IMR-90 (cell line): ENCODE measurements at regions not wholly inside any gene's neighbourhood (a gene's known extent, or its start where the extent isn't known, plus 50 kb on each side); places are given as distances from the start of the nearest gene placed in this dataset.

ENCODE experiments used
- ATAC-seq: fragments of 200-7000 bp; cut with Tn5 transposase; 2 replicates; pipeline ENCODE4 v1.9.1; 2020; ENCODE audit warnings: low read depth, mild to moderate bottlenecking, moderate library complexity
- BruUV-seq: library from RNA; stranded (reverse); fragments of 400-500 nt; replicated peaks from 2 replicates; lab custom pipeline; 2021; lab: Mats Ljungman, UMichigan
- CTCF ChIA-PET: fragments of 300-600 bp; formaldehyde crosslinking; extraction: SDS; loops from one replicate; lab custom pipeline; 2021; ENCODE audit warnings: antibody characterized with exemption; lab: Yijun Ruan, JAX
- POLR2A ChIA-PET: fragments of 300-600 bp; sonication (Branson Sonifier 250); formaldehyde crosslinking; loops from one replicate; lab custom pipeline; 2022; ENCODE audit warnings: antibody characterized with exemption; ENCODE audit not compliant: unreplicated experiment; lab: Charles Lee
- DNase-seq: peaks from one replicate; pipeline ENCODE4 v3.0.0; 2013
- H2AFZ ChIP-seq: replicated peaks from 2 replicates; pipeline ENCODE3; 2013; ENCODE audit warnings: low read length, mild to moderate bottlenecking; ENCODE audit not compliant: poor library complexity
- H2AK5ac ChIP-seq: 2 replicates; pipeline ENCODE4 v1.6.1; 2013; ENCODE audit warnings: low read depth, low read length, inconsistent platforms
- H2AK9ac ChIP-seq: replicated peaks from 2 replicates; pipeline ENCODE3; 2013; ENCODE audit warnings: mild to moderate bottlenecking, low read depth, low read length, moderate library complexity; ENCODE audit not compliant: poor library complexity
- H2BK120ac ChIP-seq: 2 replicates; pipeline ENCODE4 v1.6.1; 2013; ENCODE audit warnings: low read depth, low read length, inconsistent platforms
- H2BK15ac ChIP-seq: 3 replicates; pipeline ENCODE4 v1.6.1; 2013; ENCODE audit warnings: low read depth, low read length, inconsistent platforms
- H2BK20ac ChIP-seq: 2 replicates; pipeline ENCODE4 v1.6.1; 2013; ENCODE audit warnings: low read depth, mild to moderate bottlenecking, inconsistent platforms, low read length, moderate library complexity
- H2BK5ac ChIP-seq: 2 replicates; pipeline ENCODE4 v1.6.1; 2013; ENCODE audit warnings: mild to moderate bottlenecking, low read depth, low read length, inconsistent platforms; ENCODE audit not compliant: poor library complexity, severe bottlenecking
- H3K14ac ChIP-seq: replicated peaks from 2 replicates; pipeline ENCODE4 v1.6.1; 2013; ENCODE audit warnings: low read depth, low read length, inconsistent platforms
- H3K18ac ChIP-seq: 2 replicates; pipeline ENCODE4 v1.6.1; 2013; ENCODE audit warnings: low read depth, low read length, control low read depth
- H3K23ac ChIP-seq: 2 replicates; pipeline ENCODE4 v1.6.1; 2013; ENCODE audit warnings: low read depth, low read length, inconsistent platforms
- H3K27ac ChIP-seq: 2 replicates; pipeline ENCODE4 v1.5.1; 2013; ENCODE audit warnings: mild to moderate bottlenecking, control low read depth, low read length; ENCODE audit not compliant: insufficient read depth
- H3K27me3 ChIP-seq: 2 replicates; pipeline ENCODE4 v1.6.1; 2013; ENCODE audit warnings: low read length; ENCODE audit not compliant: control insufficient read depth, insufficient read depth
- H3K36me3 ChIP-seq: 2 replicates; pipeline ENCODE4 v1.6.1; 2013; ENCODE audit warnings: low read length, mixed read lengths; ENCODE audit not compliant: control insufficient read depth, insufficient read depth
- H3K4ac ChIP-seq: 2 replicates; pipeline ENCODE4 v1.6.1; 2013; ENCODE audit warnings: low read depth, low read length, inconsistent platforms
- H3K4me1 ChIP-seq: 2 replicates; pipeline ENCODE4 v1.6.1; 2013; ENCODE audit warnings: low read length, mixed read lengths; ENCODE audit not compliant: control insufficient read depth, insufficient read depth
- H3K4me2 ChIP-seq: 2 replicates; pipeline ENCODE4 v1.6.1; 2013; ENCODE audit warnings: low read depth, mild to moderate bottlenecking, control low read depth, low read length, moderate library complexity
- H3K4me3 ChIP-seq: 2 replicates; pipeline ENCODE4 v1.5.1; 2013; ENCODE audit warnings: low read depth, mild to moderate bottlenecking, control low read depth, low read length, moderate library complexity; ENCODE audit not compliant: insufficient read depth
- H3K56ac ChIP-seq: 2 replicates; pipeline ENCODE4 v1.6.1; 2013; ENCODE audit warnings: low read length, inconsistent platforms; ENCODE audit not compliant: insufficient read depth; ENCODE audit errors: extremely low read depth
- H3K79me1 ChIP-seq, 2 experiments: 2 replicates each; pipeline ENCODE4 v1.6.1; 2013; ENCODE audit warnings: low read length in 2 of 2, inconsistent platforms in 1 of 2, low read depth in 1 of 2
- H3K9ac ChIP-seq: 2 replicates; pipeline ENCODE4 v1.6.1; 2013; ENCODE audit warnings: low read depth, low read length, control low read depth
- H3K9me1 ChIP-seq: 2 replicates; pipeline ENCODE4 v1.6.1; 2013; ENCODE audit warnings: low read length, inconsistent platforms; ENCODE audit not compliant: insufficient read depth
- H3K9me3 ChIP-seq: 2 replicates; pipeline ENCODE4 v1.6.1; 2013; ENCODE audit warnings: low read length; ENCODE audit not compliant: control insufficient read depth, insufficient read depth
- H4K20me1 ChIP-seq: 2 replicates; pipeline ENCODE4 v1.6.1; 2013; ENCODE audit warnings: low read length, inconsistent platforms; ENCODE audit not compliant: insufficient read depth
- H4K5ac ChIP-seq: 2 replicates; pipeline ENCODE4 v1.6.1; 2013; ENCODE audit warnings: mild to moderate bottlenecking, low read depth, low read length, control low read depth
- H4K8ac ChIP-seq, 2 experiments: 2 replicates each; pipeline ENCODE4 v1.6.1; 2013; ENCODE audit warnings: low read depth in 2 of 2, low read length in 2 of 2, control low read depth in 1 of 2, inconsistent platforms in 1 of 2
- H4K91ac ChIP-seq: 2 replicates; pipeline ENCODE4 v1.6.1; 2013; ENCODE audit warnings: low read depth, low read length, inconsistent platforms; ENCODE audit not compliant: insufficient read depth
- BHLHE40 ChIP-seq: fragments of 150-350 bp; IDR thresholded peaks from 2 replicates; pipeline ENCODE4 v1.6.1; 2016; ENCODE audit warnings: mild to moderate bottlenecking, low read depth, low read length
- CEBPB ChIP-seq: IDR thresholded peaks from 2 replicates; pipeline ENCODE4 v1.6.1; 2012; ENCODE audit warnings: low read depth, low read length, improper control_type of control experiment
- CHD1 ChIP-seq: IDR thresholded peaks from 2 replicates; pipeline ENCODE4 v1.6.1; 2012; ENCODE audit warnings: low read depth, low read length, improper control_type of control experiment
- ELK1 ChIP-seq: fragments of 150-350 bp; IDR thresholded peaks from 2 replicates; pipeline ENCODE4 v1.6.1; 2016; ENCODE audit warnings: low read depth, mild to moderate bottlenecking, low read length, moderate library complexity, borderline replicate concordance
- FOS ChIP-seq: fragments of 150-350 bp; IDR thresholded peaks from 2 replicates; pipeline ENCODE4 v1.6.1; 2016; ENCODE audit warnings: low read depth, low read length
- MAFK ChIP-seq: IDR thresholded peaks from 2 replicates; pipeline ENCODE4 v1.6.1; 2012; ENCODE audit warnings: low read depth, low read length, improper control_type of control experiment
- MAZ ChIP-seq: IDR thresholded peaks from 2 replicates; pipeline ENCODE4 v1.6.1; 2012; ENCODE audit warnings: low read depth, mild to moderate bottlenecking, low read length, improper control_type of control experiment, moderate library complexity, borderline replicate concordance
- MXI1 ChIP-seq: IDR thresholded peaks from 2 replicates; pipeline ENCODE4 v1.6.1; 2012; ENCODE audit warnings: low read depth, mild to moderate bottlenecking, low read length, moderate library complexity, borderline replicate concordance
- NFE2L2 ChIP-seq: fragments of 150-350 bp; IDR thresholded peaks from 2 replicates; pipeline ENCODE4 v1.6.1; 2016; ENCODE audit warnings: low read depth, mild to moderate bottlenecking, low read length
- POLR2A ChIP-seq: IDR thresholded peaks from 2 replicates; pipeline ENCODE4 v1.6.1; 2012; ENCODE audit warnings: mild to moderate bottlenecking, low read depth, low read length
- RAD21 ChIP-seq: IDR thresholded peaks from 2 replicates; pipeline ENCODE4 v1.6.1; 2012; ENCODE audit warnings: low read length, improper control_type of control experiment
- RCOR1 ChIP-seq: IDR thresholded peaks from 2 replicates; pipeline ENCODE4 v1.6.1; 2012; ENCODE audit warnings: mild to moderate bottlenecking, low read length, improper control_type of control experiment; ENCODE audit not compliant: insufficient replicate concordance
- RFX5 ChIP-seq: IDR thresholded peaks from 2 replicates; pipeline ENCODE4 v1.8.0; 2012; ENCODE audit warnings: low read depth, mild to moderate bottlenecking, low read length, moderate library complexity
- USF2 ChIP-seq: fragments of 150-350 bp; IDR thresholded peaks from 2 replicates; pipeline ENCODE4 v1.6.1; 2017; ENCODE audit warnings: mild to moderate bottlenecking, antibody characterized with exemption, low read length, low read depth
- WGBS, 2 experiments: methylation state at CpG; one replicate each; pipeline versions ENCODE4 v1.1.5 to v1.1.7; 2013; ENCODE audit warnings: missing lambda C conversion rate in 2 of 2; ENCODE audit not compliant: insufficient read length in 1 of 2; ENCODE audit errors: extremely low coverage in 2 of 2; 5-methylcytosine and 5-hydroxymethylcytosine counted together
- dilution Hi-C: fragments of 300-500 bp; cut with HindIII; formaldehyde crosslinking; loops from one replicate; pipeline ENCODE4 v1.14.3; 2018; ENCODE audit warnings: low sequenced_read_pairs; ENCODE audit not compliant: unreplicated experiment
- in situ Hi-C: fragments of 300-500 bp; cut with MboI; formaldehyde crosslinking; loops from 3 replicates; pipeline ENCODE4 v1.14.3; 2019; ENCODE audit warnings: low sequenced_read_pairs, inconsistent platforms, mixed read lengths
- intact Hi-C: fragments of 100-400 bp; cut with micrococcal nuclease; formaldehyde crosslinking; loops from 2 replicates; pipeline ENCODE4 v1.10.0; 2022

- no peak for TF ChIP-seq USF2
Observed at GRCh38 chr3:124634210-124635168, 95.8 kb upstream of the UMPS start (continued).

- no peak overlapping the region for H4K91ac ChIP-seq
- ATAC-seq (no peak), DNase-seq (no peak)
- H3K14ac ChIP-seq: no peak overlapping the region
- H3K9me1 ChIP-seq: no peaks in the 10 kb centered on the region; the same call in 1 of the 2 replicates
- no peak overlapping the region for H3K18ac ChIP-seq
- H3K9ac ChIP-seq: no peak overlapping the region
- BruUV-seq: no TSS peak
- H3K23ac ChIP-seq: no peak overlapping the region
- no peaks in the 10 kb centered on the region for H4K20me1 ChIP-seq
- POLR2A ChIA-PET: no interaction called here
- H3K4me1 ChIP-seq: no peaks in the 10 kb centered on the region
- H3K79me1 ChIP-seq: no peaks in the 10 kb centered on the region
- in situ Hi-C loops (no loop called here), dilution Hi-C loops (no loop called here), intact Hi-C loops (no loop called here)
- no peak overlapping the region for H4K8ac ChIP-seq
- H3K4ac ChIP-seq: no peak overlapping the region
- no peak overlapping the region for H2BK15ac ChIP-seq
- WGBS, 2 experiments: no CpG with 5 or more reads among the region's 1 CpG
- no peak overlapping the region for H2BK120ac ChIP-seq
- H3K27me3 ChIP-seq: peaks cover 9% of the 10 kb centered on the region
- CTCF ChIA-PET: no interaction called here
- H3K4me2 ChIP-seq: no peak overlapping the region
- no peak overlapping the region for H2AK9ac ChIP-seq
- H4K5ac ChIP-seq: no peak overlapping the region
- no peaks in the 10 kb centered on the region for H3K9me3 ChIP-seq
- H3K56ac ChIP-seq: no peak overlapping the region
- H3K27ac ChIP-seq: no peak overlapping the region
- H3K36me3 ChIP-seq: no peaks in the 10 kb centered on the region
- H2AK5ac ChIP-seq: no peak overlapping the region
- no peak overlapping the region for H2BK5ac ChIP-seq
- no peak overlapping the region for H3K4me3 ChIP-seq
- H2AFZ ChIP-seq: no peak overlapping the region
- no peak overlapping the region for H2BK20ac ChIP-seq
- no peak for TF ChIP-seq MXI1
- TF ChIP-seq POLR2A: no peak
- TF ChIP-seq ELK1: no peak
- no peak for TF ChIP-seq USF2
- no peak for TF ChIP-seq NFE2L2
- TF ChIP-seq CHD1: no peak
- TF ChIP-seq MAZ: no peak
- TF ChIP-seq RFX5: no peak
- TF ChIP-seq RCOR1: no peak
- TF ChIP-seq RAD21: no peak
- no peak for TF ChIP-seq MAFK
- TF ChIP-seq BHLHE40: no peak
- no peak for TF ChIP-seq CEBPB
- no peak for TF ChIP-seq FOS
Observed at GRCh38 chr3:124635169-124635539, 95.1 kb upstream of the UMPS start.
